Ishikawa (cell line): ENCODE measurements at regions not wholly inside any gene's neighbourhood (a gene's known extent, or its start where the extent isn't known, plus 50 kb on each side); places are given as distances from the start of the nearest gene placed in this dataset.

ENCODE experiments used
- FOXM1 ChIP-seq: IDR thresholded peaks from 2 replicates; pipeline ENCODE4 v1.6.1; 2012; ENCODE audit warnings: low read depth, borderline replicate concordance
- RAD21 ChIP-seq: IDR thresholded peaks from 2 replicates; pipeline ENCODE4 v1.6.1; 2012; ENCODE audit warnings: low read depth
- REST ChIP-seq: IDR thresholded peaks from 2 replicates; pipeline ENCODE4 v1.6.1; 2012; ENCODE audit warnings: low read depth, mild to moderate bottlenecking
- TAF1 ChIP-seq: IDR thresholded peaks from 2 replicates; pipeline ENCODE4 v1.6.1; 2012; ENCODE audit warnings: low read depth, mild to moderate bottlenecking
- ZBTB7A ChIP-seq: IDR thresholded peaks from 2 replicates; pipeline ENCODE4 v1.6.1; 2012; ENCODE audit warnings: low read depth

GRCh38 chr14:58964598-58964928, 223.9 kb upstream of the DAAM1 start:
- TF ChIP-seq REST (no peak), FOXM1 (no peak), TAF1 (no peak), ZBTB7A (no peak), RAD21 (no peak)
